C4-2B (cell line): ENCODE measurements at regions not wholly inside any gene's neighbourhood (a gene's known extent, or its start where the extent isn't known, plus 50 kb on each side); places are given as distances from the start of the nearest gene placed in this dataset.

Experiments
- ZFX ChIP-seq: fragments of 450-650 bp; IDR thresholded peaks from 2 replicates; pipeline ENCODE4 v1.6.1; 2017
- TF ChIP-seq, protein P1 (sequence below): fragments of 450-650 bp; conservative IDR thresholded peaks from 2 replicates; pipeline ENCODE4 v1.5.1; 2017; ENCODE audit warnings: mild to moderate bottlenecking

DNA sequence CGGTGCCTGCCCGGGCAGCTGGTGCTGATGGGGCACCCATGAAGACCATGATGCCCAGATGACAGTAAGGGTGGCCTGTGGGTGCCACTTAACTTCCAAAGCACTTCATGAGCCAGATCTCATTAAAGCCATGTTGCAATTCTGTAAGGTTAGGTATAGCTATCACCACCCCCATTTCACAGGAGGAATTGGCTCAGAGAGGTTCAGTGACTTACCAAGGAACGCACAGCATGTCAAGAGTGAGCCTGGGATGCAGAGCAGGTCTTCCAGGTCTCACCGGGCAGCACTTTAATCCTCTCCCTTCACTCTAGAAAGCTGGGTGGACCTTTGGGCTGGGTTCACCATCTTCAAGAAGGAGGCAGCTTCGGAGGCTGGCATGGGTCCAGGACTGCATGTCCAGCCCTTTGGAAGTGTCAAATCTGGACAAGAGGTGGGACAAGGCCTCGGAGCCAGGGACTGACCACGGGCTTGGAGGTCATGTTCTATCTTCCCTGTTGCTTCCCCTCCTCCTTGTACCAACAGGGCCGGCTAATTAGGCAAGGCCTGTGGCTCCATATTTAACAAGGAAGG is 189.8 kb downstream of the URI1 start:
- TF ChIP-seq, protein P1, sequence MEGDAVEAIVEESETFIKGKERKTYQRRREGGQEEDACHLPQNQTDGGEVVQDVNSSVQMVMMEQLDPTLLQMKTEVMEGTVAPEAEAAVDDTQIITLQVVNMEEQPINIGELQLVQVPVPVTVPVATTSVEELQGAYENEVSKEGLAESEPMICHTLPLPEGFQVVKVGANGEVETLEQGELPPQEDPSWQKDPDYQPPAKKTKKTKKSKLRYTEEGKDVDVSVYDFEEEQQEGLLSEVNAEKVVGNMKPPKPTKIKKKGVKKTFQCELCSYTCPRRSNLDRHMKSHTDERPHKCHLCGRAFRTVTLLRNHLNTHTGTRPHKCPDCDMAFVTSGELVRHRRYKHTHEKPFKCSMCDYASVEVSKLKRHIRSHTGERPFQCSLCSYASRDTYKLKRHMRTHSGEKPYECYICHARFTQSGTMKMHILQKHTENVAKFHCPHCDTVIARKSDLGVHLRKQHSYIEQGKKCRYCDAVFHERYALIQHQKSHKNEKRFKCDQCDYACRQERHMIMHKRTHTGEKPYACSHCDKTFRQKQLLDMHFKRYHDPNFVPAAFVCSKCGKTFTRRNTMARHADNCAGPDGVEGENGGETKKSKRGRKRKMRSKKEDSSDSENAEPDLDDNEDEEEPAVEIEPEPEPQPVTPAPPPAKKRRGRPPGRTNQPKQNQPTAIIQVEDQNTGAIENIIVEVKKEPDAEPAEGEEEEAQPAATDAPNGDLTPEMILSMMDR: no peak
- TF ChIP-seq ZFX: no peak
